ENCODE measurements at regions not wholly inside any gene's neighbourhood (a gene's known extent, or its start where the extent isn't known, plus 50 kb on each side); places are given as distances from the start of the nearest gene placed in this dataset.

DNA sequence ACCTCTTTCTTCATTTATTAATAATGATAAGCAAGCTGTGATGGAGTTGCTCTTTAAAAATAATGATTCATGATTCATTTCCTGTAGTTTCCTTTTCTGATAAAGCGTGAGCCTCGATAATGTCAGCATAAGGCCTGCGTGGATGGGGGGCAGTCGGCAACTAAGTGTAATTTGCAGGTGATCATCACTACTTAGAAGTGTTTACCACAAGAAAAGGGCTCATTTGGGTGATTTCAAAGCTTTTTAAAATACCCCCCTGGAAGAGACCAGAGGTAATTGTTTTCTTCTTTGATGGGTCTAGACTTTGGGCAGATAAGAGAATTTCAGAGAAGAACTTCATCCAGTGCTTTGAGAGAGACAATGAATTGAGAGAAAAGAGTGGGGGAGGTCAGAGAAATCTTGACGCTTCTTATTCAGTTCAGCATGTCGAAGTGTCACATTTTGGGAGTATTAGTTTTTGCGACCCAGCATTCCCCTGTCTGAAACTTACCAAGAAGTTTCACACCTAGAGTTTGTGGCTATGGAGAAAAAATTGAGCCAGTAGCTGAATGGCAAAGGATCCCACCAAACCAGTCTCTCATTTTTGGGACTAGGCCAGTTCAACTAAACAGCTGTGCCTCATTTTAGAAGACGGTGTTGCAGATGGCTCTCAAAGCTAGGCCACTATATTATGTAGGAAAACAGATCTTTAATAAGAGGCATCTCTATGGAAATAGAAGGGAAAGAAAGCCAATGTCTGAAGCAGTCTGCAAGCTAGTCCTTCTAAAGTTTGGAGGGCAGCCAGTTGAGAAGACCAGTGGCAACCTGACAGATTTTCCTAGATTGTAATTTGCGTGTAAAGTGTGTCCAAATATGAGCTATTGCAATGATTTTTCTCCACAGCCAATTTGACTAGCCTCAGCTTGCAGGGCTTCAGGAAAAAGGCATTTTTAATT is 171.0 kb upstream of the PPP1R2C start:
- H3K9me3 Mint-ChIP-seq, result peaks cover 5% of the 10 kb centered on the region; the same call in 1 of the 2 replicates
- no peak overlapping the region for H3K4me3 Mint-ChIP-seq
- H3K4me1 Mint-ChIP-seq (ENCODE audit: low read depth), result no peaks in the 10 kb centered on the region
- TF ChIP-seq, protein P1, sequence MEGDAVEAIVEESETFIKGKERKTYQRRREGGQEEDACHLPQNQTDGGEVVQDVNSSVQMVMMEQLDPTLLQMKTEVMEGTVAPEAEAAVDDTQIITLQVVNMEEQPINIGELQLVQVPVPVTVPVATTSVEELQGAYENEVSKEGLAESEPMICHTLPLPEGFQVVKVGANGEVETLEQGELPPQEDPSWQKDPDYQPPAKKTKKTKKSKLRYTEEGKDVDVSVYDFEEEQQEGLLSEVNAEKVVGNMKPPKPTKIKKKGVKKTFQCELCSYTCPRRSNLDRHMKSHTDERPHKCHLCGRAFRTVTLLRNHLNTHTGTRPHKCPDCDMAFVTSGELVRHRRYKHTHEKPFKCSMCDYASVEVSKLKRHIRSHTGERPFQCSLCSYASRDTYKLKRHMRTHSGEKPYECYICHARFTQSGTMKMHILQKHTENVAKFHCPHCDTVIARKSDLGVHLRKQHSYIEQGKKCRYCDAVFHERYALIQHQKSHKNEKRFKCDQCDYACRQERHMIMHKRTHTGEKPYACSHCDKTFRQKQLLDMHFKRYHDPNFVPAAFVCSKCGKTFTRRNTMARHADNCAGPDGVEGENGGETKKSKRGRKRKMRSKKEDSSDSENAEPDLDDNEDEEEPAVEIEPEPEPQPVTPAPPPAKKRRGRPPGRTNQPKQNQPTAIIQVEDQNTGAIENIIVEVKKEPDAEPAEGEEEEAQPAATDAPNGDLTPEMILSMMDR (IDR thresholded peaks at IDR 0.05), result no peak
- no peak overlapping the region for H3K27ac Mint-ChIP-seq
- H3K36me3 Mint-ChIP-seq (ENCODE audit: low read depth), result no peaks in the 10 kb centered on the region
- no peak for DNase-seq
- H3K27me3 Mint-ChIP-seq (ENCODE audit: insufficient read depth), result no peaks in the 10 kb centered on the region

DNA sequence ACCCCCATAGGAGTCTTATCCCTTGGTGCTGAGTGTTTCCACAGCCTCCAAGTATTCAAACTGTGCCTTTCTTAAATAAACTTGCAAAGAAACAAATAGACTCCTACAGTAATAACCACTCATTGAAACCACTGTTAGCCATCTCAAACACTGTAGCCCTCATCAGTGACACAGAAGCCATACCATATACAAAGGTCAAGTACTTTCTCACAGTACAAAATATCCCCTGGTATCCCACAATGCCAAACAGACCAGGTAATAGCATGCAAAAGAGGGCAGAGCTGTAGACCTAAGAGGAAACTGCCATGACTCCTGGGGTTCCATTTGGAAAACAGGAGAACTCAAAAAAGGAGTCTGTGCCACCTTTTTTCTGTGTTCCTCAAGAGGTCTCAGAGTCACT is 173.8 kb upstream of the PPP1R2C start:
- no peaks in the 10 kb centered on the region for H3K36me3 Mint-ChIP-seq (ENCODE audit: low read depth)
- H3K4me1 Mint-ChIP-seq (ENCODE audit: low read depth), result no peaks in the 10 kb centered on the region
- H3K27me3 Mint-ChIP-seq (ENCODE audit: insufficient read depth), result no peaks in the 10 kb centered on the region
- H3K27ac Mint-ChIP-seq, result no peak overlapping the region
- no peak for DNase-seq
- H3K9me3 Mint-ChIP-seq, result no peaks in the 10 kb centered on the region; the same call in 1 of the 2 replicates
- no peak overlapping the region for H3K4me3 Mint-ChIP-seq
- TF ChIP-seq, protein P1 (IDR thresholded peaks at IDR 0.05), result no peak

DNA sequence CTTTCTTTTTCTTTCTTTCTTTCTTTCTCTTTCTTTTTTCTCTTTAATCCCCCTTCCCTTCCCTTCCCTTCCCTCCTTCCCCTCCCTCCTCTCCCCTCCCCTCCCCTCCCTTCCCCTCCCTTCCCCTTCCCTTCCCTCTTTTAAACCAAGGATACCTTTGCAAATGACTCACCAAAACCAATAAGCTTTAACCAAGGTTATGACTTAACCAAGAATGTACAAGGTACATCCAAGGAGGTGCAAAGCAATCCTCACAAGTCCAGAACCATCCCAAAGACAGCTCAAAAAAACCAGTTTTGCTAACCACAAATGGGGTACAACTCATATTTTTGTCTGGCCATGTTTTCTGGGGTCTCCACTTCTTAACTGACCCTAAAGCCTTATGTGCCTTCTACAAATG is 174.7 kb upstream of the PPP1R2C start:
- H3K27ac Mint-ChIP-seq, result no peak overlapping the region
- H3K9me3 Mint-ChIP-seq, result no peaks in the 10 kb centered on the region; the same call in 1 of the 2 replicates
- TF ChIP-seq, protein P1 (IDR thresholded peaks at IDR 0.05), result no peak
- H3K36me3 Mint-ChIP-seq (ENCODE audit: low read depth), result no peaks in the 10 kb centered on the region
- no peak overlapping the region for H3K4me3 Mint-ChIP-seq
- H3K27me3 Mint-ChIP-seq (ENCODE audit: insufficient read depth), result no peaks in the 10 kb centered on the region
- DNase-seq, result no peak
- no peaks in the 10 kb centered on the region for H3K4me1 Mint-ChIP-seq (ENCODE audit: low read depth)

DNA sequence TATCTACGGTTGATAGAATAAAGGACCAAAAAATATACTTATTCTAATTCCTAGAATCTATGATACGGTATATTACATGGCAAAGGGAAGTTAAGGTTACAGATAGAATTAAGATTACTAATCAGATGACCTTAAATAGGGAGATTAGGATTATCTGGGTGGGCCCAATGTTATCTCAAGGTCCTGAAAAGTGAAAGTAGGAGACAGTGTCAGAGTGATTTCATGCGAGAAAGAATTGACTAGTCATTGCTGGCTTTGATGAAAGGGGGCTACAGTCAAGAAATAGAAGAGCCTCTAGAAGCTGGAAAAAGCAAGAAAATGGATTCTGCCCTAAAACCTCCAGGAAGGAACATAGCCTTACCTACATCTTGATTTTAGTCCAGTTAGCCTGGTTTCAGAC is 176.9 kb upstream of the PPP1R2C start:
- no peaks in the 10 kb centered on the region for H3K27me3 Mint-ChIP-seq (ENCODE audit: insufficient read depth)
- TF ChIP-seq, protein P1 (IDR thresholded peaks at IDR 0.05), result no peak
- no peak overlapping the region for H3K27ac Mint-ChIP-seq
- H3K4me1 Mint-ChIP-seq (ENCODE audit: low read depth), result no peaks in the 10 kb centered on the region
- no peaks in the 10 kb centered on the region; the same call in 1 of the 2 replicates for H3K9me3 Mint-ChIP-seq
- DNase-seq, result no peak
- no peaks in the 10 kb centered on the region for H3K36me3 Mint-ChIP-seq (ENCODE audit: low read depth)
- H3K4me3 Mint-ChIP-seq, result no peak overlapping the region

DNA sequence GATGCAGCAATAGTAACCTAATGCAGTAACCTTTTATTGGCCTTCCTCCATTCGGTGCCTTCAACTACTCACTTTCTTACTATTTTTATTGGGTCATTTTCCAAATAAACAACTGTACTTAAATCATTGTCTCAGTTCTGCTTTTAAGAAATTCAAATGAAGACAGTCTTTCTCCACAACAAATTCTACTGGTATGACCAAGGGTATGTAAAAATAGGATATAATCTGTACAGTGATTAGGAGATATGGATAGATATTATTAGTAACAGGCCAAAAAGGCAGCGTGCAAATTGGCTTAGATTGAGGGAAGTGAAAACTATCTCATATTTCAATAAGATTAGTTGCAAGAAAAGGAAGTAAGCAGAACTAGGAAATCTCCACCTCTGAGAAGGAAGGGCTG is 177.4 kb upstream of the PPP1R2C start:
- no peaks in the 10 kb centered on the region for H3K27me3 Mint-ChIP-seq (ENCODE audit: insufficient read depth)
- H3K4me1 Mint-ChIP-seq (ENCODE audit: low read depth), result no peaks in the 10 kb centered on the region
- TF ChIP-seq, protein P1 (IDR thresholded peaks at IDR 0.05), result no peak
- no peak overlapping the region for H3K4me3 Mint-ChIP-seq
- no peak overlapping the region for H3K27ac Mint-ChIP-seq
- H3K36me3 Mint-ChIP-seq (ENCODE audit: low read depth), result no peaks in the 10 kb centered on the region
- H3K9me3 Mint-ChIP-seq, result no peaks in the 10 kb centered on the region; the same call in 1 of the 2 replicates
- no peak for DNase-seq

Data from HFFc6 (cell line).